Liver (tissue), 8 donors: ENCODE measurements at regions not wholly inside any gene's neighbourhood (a gene's known extent, or its start where the extent isn't known, plus 50 kb on each side); places are given as distances from the start of the nearest gene placed in this dataset.
A peak's percentile ranks its signal among the peaks of the same experiment; 100 is the strongest.

Source experiments
- DNase-seq: peaks from one replicate; pipeline ENCODE4 v3.0.0-alpha.2; 2017; ENCODE audit warnings: low spot score
- H3K27ac ChIP-seq, 2 donors: one replicate each; pipeline ENCODE4 v1.7.0; 2013; ENCODE audit warnings: inconsistent platforms in 2 of 2, low read length in 2 of 2, control low read depth in 1 of 2, low read depth in 1 of 2, mild to moderate bottlenecking in 1 of 2
- H3K27me3 ChIP-seq, 4 donors: one replicate each; pipeline versions ENCODE4 v1.6.1 to v1.7.0; 2013; ENCODE audit warnings: low read length in 3 of 4, inconsistent platforms in 1 of 4, mild to moderate bottlenecking in 1 of 4, moderate library complexity in 1 of 4; ENCODE audit not compliant: control insufficient read depth in 4 of 4, insufficient read depth in 4 of 4
- H3K36me3 ChIP-seq, 4 donors: one replicate each; pipeline versions ENCODE4 v1.6.1 to v1.7.0; 2013; ENCODE audit warnings: low read length in 3 of 4, mild to moderate bottlenecking in 3 of 4, low read depth in 1 of 4, moderate library complexity in 1 of 4; ENCODE audit not compliant: control insufficient read depth in 4 of 4, insufficient read depth in 3 of 4
- H3K4me1 ChIP-seq, 4 donors: one replicate each; pipeline versions ENCODE4 v1.6.1 to v1.7.0; 2013; ENCODE audit warnings: low read length in 3 of 4, mild to moderate bottlenecking in 3 of 4, moderate library complexity in 1 of 4; ENCODE audit not compliant: control insufficient read depth in 4 of 4, insufficient read depth in 4 of 4
- H3K4me3 ChIP-seq, 3 donors: one replicate each; pipeline versions ENCODE4 v1.6.1 to v1.7.0; 2013; ENCODE audit warnings: low read length in 3 of 3, control low read depth in 1 of 3, low read depth in 1 of 3, mild to moderate bottlenecking in 1 of 3
- H3K9ac ChIP-seq, 2 donors: one replicate each; pipeline ENCODE4 v1.7.0; 2013; ENCODE audit warnings: low read length in 2 of 2, mild to moderate bottlenecking in 2 of 2, moderate library complexity in 2 of 2, control low read depth in 1 of 2, low read depth in 1 of 2
- H3K9me3 ChIP-seq, 4 donors: one replicate each; pipeline versions ENCODE4 v1.6.1 to v1.7.0; 2013; ENCODE audit warnings: low read length in 3 of 4; ENCODE audit not compliant: control insufficient read depth in 4 of 4
- ATF3 ChIP-seq: IDR thresholded peaks from 2 replicates; pipeline ENCODE4 v1.6.1; 2016; ENCODE audit warnings: antibody characterized with exemption
- CTCF ChIP-seq: fragments of 150-350 bp; IDR thresholded peaks from 2 replicates; pipeline ENCODE4 v1.5.1; 2017; ENCODE audit warnings: improper control_type of control experiment, low read depth, low read length; ENCODE audit not compliant: missing input control
- EGR1 ChIP-seq, 2 donors: IDR thresholded peaks; 2 replicates each; pipeline ENCODE4 v1.6.1; 2016 to 2018; ENCODE audit warnings: antibody characterized with exemption in 2 of 2, low read depth in 2 of 2
- FOXA1 ChIP-seq: IDR thresholded peaks from 2 replicates; pipeline ENCODE4 v1.6.1; 2016; ENCODE audit warnings: antibody characterized with exemption
- FOXA2 ChIP-seq: IDR thresholded peaks from 2 replicates; pipeline ENCODE4 v1.6.1; 2016; ENCODE audit warnings: antibody characterized with exemption
- GABPA ChIP-seq, 2 donors: IDR thresholded peaks in 1 of 2; conservative IDR thresholded peaks in 1 of 2; 2 replicates each; pipeline ENCODE4 v1.6.1; 2016; ENCODE audit warnings: antibody characterized with exemption in 2 of 2, mild to moderate bottlenecking in 1 of 2, moderate library complexity in 1 of 2
- HNF4A ChIP-seq, 2 donors: conservative IDR thresholded peaks; 2 replicates each; pipeline ENCODE4 v1.6.1; 2016; ENCODE audit warnings: antibody characterized with exemption in 2 of 2, mild to moderate bottlenecking in 2 of 2
- HNF4G ChIP-seq: IDR thresholded peaks from 2 replicates; pipeline ENCODE4 v1.6.1; 2016; ENCODE audit warnings: antibody characterized with exemption
- JUND ChIP-seq, 2 donors: IDR thresholded peaks; 2 replicates each; pipeline ENCODE4 v1.6.1; 2016; ENCODE audit warnings: antibody characterized with exemption in 2 of 2
- NR2F2 ChIP-seq: IDR thresholded peaks from 2 replicates; pipeline ENCODE4 v1.6.1; 2016; ENCODE audit warnings: antibody characterized with exemption
- RXRA ChIP-seq, 2 donors: IDR thresholded peaks; 2 replicates each; pipeline ENCODE4 v1.6.1; 2017 to 2018; ENCODE audit warnings: antibody characterized with exemption in 2 of 2, mild to moderate bottlenecking in 1 of 2
- SP1 ChIP-seq: IDR thresholded peaks from 2 replicates; pipeline ENCODE4 v1.6.1; 2018; ENCODE audit warnings: antibody characterized with exemption, mild to moderate bottlenecking
- TAF1 ChIP-seq: conservative IDR thresholded peaks from 2 replicates; pipeline ENCODE4 v1.6.1; 2016; ENCODE audit warnings: antibody characterized with exemption, mild to moderate bottlenecking
- WGBS: extraction: QIAGEN DNeasy Blood & Tissue Kit; methylation state at CpG from one replicate; pipeline ENCODE4 v1.1.7; 2013; 5-methylcytosine and 5-hydroxymethylcytosine counted together
- TF ChIP-seq, protein P1 (sequence below): IDR thresholded peaks from 2 replicates; pipeline ENCODE4 v1.6.1; 2016; ENCODE audit warnings: antibody characterized with exemption
- TF ChIP-seq, protein P2 (sequence below): IDR thresholded peaks from 2 replicates; pipeline ENCODE4 v1.6.1; 2016; ENCODE audit warnings: antibody characterized with exemption
- TF ChIP-seq, protein P3 (sequence below): IDR thresholded peaks from 2 replicates; pipeline ENCODE4 v1.6.1; 2016; ENCODE audit warnings: antibody characterized with exemption, mild to moderate bottlenecking
- donor health status: healthy.
- donor health status: healthy.
- donor health status: healthy.
- donor health status: healthy.
- donor health status: healthy.

DNA sequence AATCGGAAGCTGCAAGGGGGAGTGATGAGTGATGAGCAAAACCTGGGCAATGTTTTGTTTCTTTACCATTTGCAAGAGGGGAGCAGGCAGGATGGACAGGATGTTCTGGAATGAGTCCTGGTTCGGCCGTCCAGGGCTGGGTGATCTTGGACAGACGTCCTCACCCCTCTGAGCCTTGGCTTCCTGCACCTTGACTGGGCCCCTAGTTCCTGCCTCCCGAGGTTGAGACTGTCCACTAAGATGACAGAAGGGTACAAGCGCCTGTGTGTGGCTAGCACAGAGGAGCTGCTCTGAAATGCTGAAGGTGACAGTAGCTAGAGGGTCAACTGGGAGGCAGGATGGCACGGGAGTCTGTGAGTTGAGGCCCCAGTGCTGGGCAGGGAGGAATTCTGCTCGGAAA is 306.2 kb downstream of the MN1 start (continued):
- no peak for TF ChIP-seq EGR1 (IDR thresholded peaks at IDR 0.05; ENCODE audit: low read depth in 2 of 2)

DNA sequence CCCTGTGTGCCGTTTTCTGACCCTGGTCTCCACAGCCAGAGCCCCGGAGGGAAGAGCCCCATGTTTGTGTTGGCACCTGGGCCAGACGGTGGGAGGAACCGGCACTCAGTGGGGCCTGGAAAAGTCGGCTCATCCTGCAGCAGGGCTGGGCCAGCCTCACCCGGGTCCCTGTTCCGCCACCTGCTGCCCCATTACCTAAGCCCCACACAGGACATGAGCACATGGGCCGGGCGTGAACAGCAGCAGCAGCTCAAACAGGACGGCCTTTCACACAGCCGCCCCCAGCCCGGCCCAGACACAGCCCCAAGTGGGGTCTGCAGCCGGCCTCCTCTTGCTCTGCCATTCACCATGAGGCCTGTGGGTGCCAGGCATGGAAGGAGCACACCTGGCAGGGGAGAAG is 302.4 kb downstream of the MN1 start:
- Histone ChIP-seq H3K4me1 (no peaks in the 10 kb centered on the region), H3K4me3 (no peak overlapping the region), H3K36me3 (no peaks in the 10 kb centered on the region), H3K27ac (no peak overlapping the region), H3K9me3 (no peaks in the 10 kb centered on the region), H3K9ac (no peak overlapping the region), H3K27me3 (no peaks in the 10 kb centered on the region)
- no peak for DNase-seq
- TF ChIP-seq GABPA (IDR thresholded peaks at IDR 0.05 in 1 of 2, conservative IDR thresholded peaks at IDR 0.05 in 1 of 2) (no peak), RXRA (IDR thresholded peaks at IDR 0.05) (no peak), NR2F2 (no peak), FOXA1 (no peak), EGR1 (IDR thresholded peaks at IDR 0.05; ENCODE audit: low read depth in 2 of 2) (no peak), CTCF (no peak), ATF3 (no peak), FOXA2 (no peak), HNF4G (no peak), SP1 (no peak), JUND (IDR thresholded peaks at IDR 0.05) (no peak), TAF1 (no peak)
- TF ChIP-seq, protein P1, sequence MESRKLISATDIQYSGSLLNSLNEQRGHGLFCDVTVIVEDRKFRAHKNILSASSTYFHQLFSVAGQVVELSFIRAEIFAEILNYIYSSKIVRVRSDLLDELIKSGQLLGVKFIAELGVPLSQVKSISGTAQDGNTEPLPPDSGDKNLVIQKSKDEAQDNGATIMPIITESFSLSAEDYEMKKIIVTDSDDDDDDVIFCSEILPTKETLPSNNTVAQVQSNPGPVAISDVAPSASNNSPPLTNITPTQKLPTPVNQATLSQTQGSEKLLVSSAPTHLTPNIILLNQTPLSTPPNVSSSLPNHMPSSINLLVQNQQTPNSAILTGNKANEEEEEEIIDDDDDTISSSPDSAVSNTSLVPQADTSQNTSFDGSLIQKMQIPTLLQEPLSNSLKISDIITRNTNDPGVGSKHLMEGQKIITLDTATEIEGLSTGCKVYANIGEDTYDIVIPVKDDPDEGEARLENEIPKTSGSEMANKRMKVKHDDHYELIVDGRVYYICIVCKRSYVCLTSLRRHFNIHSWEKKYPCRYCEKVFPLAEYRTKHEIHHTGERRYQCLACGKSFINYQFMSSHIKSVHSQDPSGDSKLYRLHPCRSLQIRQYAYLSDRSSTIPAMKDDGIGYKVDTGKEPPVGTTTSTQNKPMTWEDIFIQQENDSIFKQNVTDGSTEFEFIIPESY = no peak
- TF ChIP-seq, protein P2, sequence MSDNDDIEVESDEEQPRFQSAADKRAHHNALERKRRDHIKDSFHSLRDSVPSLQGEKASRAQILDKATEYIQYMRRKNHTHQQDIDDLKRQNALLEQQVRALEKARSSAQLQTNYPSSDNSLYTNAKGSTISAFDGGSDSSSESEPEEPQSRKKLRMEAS = no peak
- WGBS = 80% methylated on average over 13 of the region's 13 CpGs

- Histone ChIP-seq H3K4me3 (no peak overlapping the region), H3K9ac (no peak overlapping the region), H3K36me3 (no peaks in the 10 kb centered on the region), H3K4me1 (no peaks in the 10 kb centered on the region), H3K27me3 (no peaks in the 10 kb centered on the region), H3K27ac (no peak overlapping the region), H3K9me3 (no peaks in the 10 kb centered on the region)
- no peak for DNase-seq
- TF ChIP-seq, protein P3, sequence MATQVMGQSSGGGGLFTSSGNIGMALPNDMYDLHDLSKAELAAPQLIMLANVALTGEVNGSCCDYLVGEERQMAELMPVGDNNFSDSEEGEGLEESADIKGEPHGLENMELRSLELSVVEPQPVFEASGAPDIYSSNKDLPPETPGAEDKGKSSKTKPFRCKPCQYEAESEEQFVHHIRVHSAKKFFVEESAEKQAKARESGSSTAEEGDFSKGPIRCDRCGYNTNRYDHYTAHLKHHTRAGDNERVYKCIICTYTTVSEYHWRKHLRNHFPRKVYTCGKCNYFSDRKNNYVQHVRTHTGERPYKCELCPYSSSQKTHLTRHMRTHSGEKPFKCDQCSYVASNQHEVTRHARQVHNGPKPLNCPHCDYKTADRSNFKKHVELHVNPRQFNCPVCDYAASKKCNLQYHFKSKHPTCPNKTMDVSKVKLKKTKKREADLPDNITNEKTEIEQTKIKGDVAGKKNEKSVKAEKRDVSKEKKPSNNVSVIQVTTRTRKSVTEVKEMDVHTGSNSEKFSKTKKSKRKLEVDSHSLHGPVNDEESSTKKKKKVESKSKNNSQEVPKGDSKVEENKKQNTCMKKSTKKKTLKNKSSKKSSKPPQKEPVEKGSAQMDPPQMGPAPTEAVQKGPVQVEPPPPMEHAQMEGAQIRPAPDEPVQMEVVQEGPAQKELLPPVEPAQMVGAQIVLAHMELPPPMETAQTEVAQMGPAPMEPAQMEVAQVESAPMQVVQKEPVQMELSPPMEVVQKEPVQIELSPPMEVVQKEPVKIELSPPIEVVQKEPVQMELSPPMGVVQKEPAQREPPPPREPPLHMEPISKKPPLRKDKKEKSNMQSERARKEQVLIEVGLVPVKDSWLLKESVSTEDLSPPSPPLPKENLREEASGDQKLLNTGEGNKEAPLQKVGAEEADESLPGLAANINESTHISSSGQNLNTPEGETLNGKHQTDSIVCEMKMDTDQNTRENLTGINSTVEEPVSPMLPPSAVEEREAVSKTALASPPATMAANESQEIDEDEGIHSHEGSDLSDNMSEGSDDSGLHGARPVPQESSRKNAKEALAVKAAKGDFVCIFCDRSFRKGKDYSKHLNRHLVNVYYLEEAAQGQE = peak; percentile 19
- TF ChIP-seq SP1 (no peak), HNF4A (conservative IDR thresholded peaks at IDR 0.05) (peak in 1 of 2 donors; percentile 65)
- WGBS = 68% methylated on average over 9 of the region's 9 CpGs
Observed at GRCh38 chr22:27501191-27501936, 300.2 kb downstream of the MN1 start.
